HepG2 (cell line): ENCODE measurements at regions not wholly inside any gene's neighbourhood (a gene's known extent, or its start where the extent isn't known, plus 50 kb on each side); places are given as distances from the start of the nearest gene placed in this dataset.
A peak's percentile ranks its signal among the peaks of the same experiment; 100 is the strongest.

Source experiments
- AFF4 ChIP-seq: sonication (generic); formaldehyde crosslinking; IDR thresholded peaks from 2 replicates; pipeline ENCODE4 v1.4.0; 2020; ENCODE audit warnings: missing genetic modification reagents
- DMAP1 ChIP-seq: IDR thresholded peaks from 2 replicates; pipeline ENCODE4 v1.6.1; 2016
- KLF11 ChIP-seq: IDR thresholded peaks from 2 replicates; pipeline ENCODE4 v1.6.1; 2016; ENCODE audit warnings: missing compliant biosample characterization
- MBD4 ChIP-seq: IDR thresholded peaks from 2 replicates; pipeline ENCODE4 v1.6.1; 2012; ENCODE audit warnings: low read length, inconsistent platforms, borderline replicate concordance
- MIXL1 ChIP-seq: IDR thresholded peaks from 2 replicates; pipeline ENCODE4 v1.6.1; 2016
- WIZ ChIP-seq: sonication (generic); formaldehyde crosslinking; IDR thresholded peaks from 2 replicates; pipeline ENCODE4 v1.5.1; 2020; ENCODE audit warnings: mild to moderate bottlenecking, missing genetic modification reagents
- ZC3H13 ChIP-seq: sonication (generic); formaldehyde crosslinking; IDR thresholded peaks from 2 replicates; pipeline ENCODE4 v1.8.1; 2023; ENCODE audit warnings: mild to moderate bottlenecking, missing genetic modification reagents, moderate library complexity
- ZKSCAN1 ChIP-seq: fragments of 150-350 bp; IDR thresholded peaks from 2 replicates; pipeline ENCODE4 v1.6.1; 2014; ENCODE audit warnings: low read length
- ZNF720 ChIP-seq: sonication (generic); formaldehyde crosslinking; IDR thresholded peaks from 2 replicates; pipeline ENCODE4 v1.4.0; 2020; ENCODE audit warnings: missing genetic modification reagents
- ZNF790 ChIP-seq: sonication (generic); formaldehyde crosslinking; IDR thresholded peaks from 2 replicates; pipeline ENCODE4 v1.8.0; 2022; ENCODE audit warnings: missing genetic modification reagents, mild to moderate bottlenecking, borderline replicate concordance
- ZNF800 ChIP-seq: sonication (generic); formaldehyde crosslinking; IDR thresholded peaks from 2 replicates; pipeline ENCODE4 v1.4.0; 2020; ENCODE audit warnings: missing genetic modification reagents
- ZNF839 ChIP-seq: sonication (generic); formaldehyde crosslinking; IDR thresholded peaks from 2 replicates; pipeline ENCODE4 v1.4.0; 2020; ENCODE audit warnings: missing genetic modification reagents, mild to moderate bottlenecking, borderline replicate concordance
- TF ChIP-seq, protein P1 (sequence below): IDR thresholded peaks from 2 replicates; pipeline ENCODE4 v1.6.1; 2016; ENCODE audit warnings: missing compliant biosample characterization, missing genetic modification reagents, borderline replicate concordance
- TF ChIP-seq, protein P2 (sequence below): sonication (generic); formaldehyde crosslinking; IDR thresholded peaks from 2 replicates; pipeline ENCODE4 v1.5.1; 2020; ENCODE audit warnings: mild to moderate bottlenecking, missing genetic modification reagents, borderline replicate concordance
- TF ChIP-seq, protein P3 (sequence below): sonication (generic); formaldehyde crosslinking; IDR thresholded peaks from 2 replicates; pipeline ENCODE4 v1.4.0; 2020; ENCODE audit warnings: missing genetic modification reagents
- TF ChIP-seq, protein P4 (sequence below): sonication (generic); formaldehyde crosslinking; IDR thresholded peaks from 2 replicates; pipeline ENCODE4 v1.4.0; 2020; ENCODE audit warnings: low read depth, mild to moderate bottlenecking, missing genetic modification reagents
- TF ChIP-seq, protein P5 (sequence below): sonication (generic); formaldehyde crosslinking; IDR thresholded peaks from 2 replicates; pipeline ENCODE4 v1.8.0; 2022; ENCODE audit warnings: mild to moderate bottlenecking, missing genetic modification reagents, moderate library complexity

GRCh38 chr6:28586962-28587745, 61.5 kb downstream of the GPX5 start (continued):
- TF ChIP-seq AFF4 (CRISPR knock-in tag) (no peak; the same call in 1 of the 2 replicates), DMAP1 (CRISPR knock-in tag) (peak; percentile 93; the same call in 1 of the 2 replicates), ZC3H13 (CRISPR knock-in tag) (0 out of 2 replicates have a peak, but pooled peaks have one; percentile 71), ZKSCAN1 (no peak), ZNF720 (no peak), WIZ (CRISPR knock-in tag) (peak; percentile 81; the same call in 1 of the 2 replicates), KLF11 (CRISPR knock-in tag) (peak; percentile 61), MBD4 (no peak), MIXL1 (CRISPR knock-in tag) (no peak), ZNF839 (CRISPR knock-in tag) (peak; percentile 74; the same call in 1 of the 2 replicates), ZNF800 (CRISPR knock-in tag) (no peak), ZNF790 (peak; percentile 95; the same call in 1 of the 2 replicates)
- TF ChIP-seq, protein P1, sequence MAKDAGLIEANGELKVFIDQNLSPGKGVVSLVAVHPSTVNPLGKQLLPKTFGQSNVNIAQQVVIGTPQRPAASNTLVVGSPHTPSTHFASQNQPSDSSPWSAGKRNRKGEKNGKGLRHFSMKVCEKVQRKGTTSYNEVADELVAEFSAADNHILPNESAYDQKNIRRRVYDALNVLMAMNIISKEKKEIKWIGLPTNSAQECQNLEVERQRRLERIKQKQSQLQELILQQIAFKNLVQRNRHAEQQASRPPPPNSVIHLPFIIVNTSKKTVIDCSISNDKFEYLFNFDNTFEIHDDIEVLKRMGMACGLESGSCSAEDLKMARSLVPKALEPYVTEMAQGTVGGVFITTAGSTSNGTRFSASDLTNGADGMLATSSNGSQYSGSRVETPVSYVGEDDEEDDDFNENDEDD: peak; percentile 76; the same call in 1 of the 2 replicates
- TF ChIP-seq, protein P2, sequence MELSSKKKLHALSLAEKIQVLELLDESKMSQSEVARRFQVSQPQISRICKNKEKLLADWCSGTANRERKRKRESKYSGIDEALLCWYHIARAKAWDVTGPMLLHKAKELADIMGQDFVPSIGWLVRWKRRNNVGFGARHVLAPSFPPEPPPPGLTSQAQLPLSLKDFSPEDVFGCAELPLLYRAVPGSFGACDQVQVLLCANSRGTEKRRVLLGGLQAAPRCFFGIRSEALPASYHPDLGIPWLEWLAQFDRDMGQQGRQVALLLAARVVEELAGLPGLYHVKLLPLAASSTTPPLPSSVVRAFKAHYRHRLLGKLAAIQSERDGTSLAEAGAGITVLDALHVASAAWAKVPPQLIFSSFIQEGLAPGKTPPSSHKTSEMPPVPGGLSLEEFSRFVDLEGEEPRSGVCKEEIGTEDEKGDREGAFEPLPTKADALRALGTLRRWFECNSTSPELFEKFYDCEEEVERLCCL (CRISPR knock-in tag): peak; percentile 87; the same call in 1 of the 2 replicates
- TF ChIP-seq, protein P3, sequence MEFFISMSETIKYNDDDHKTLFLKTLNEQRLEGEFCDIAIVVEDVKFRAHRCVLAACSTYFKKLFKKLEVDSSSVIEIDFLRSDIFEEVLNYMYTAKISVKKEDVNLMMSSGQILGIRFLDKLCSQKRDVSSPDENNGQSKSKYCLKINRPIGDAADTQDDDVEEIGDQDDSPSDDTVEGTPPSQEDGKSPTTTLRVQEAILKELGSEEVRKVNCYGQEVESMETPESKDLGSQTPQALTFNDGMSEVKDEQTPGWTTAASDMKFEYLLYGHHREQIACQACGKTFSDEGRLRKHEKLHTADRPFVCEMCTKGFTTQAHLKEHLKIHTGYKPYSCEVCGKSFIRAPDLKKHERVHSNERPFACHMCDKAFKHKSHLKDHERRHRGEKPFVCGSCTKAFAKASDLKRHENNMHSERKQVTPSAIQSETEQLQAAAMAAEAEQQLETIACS (CRISPR knock-in tag): no peak
- TF ChIP-seq, protein P4, sequence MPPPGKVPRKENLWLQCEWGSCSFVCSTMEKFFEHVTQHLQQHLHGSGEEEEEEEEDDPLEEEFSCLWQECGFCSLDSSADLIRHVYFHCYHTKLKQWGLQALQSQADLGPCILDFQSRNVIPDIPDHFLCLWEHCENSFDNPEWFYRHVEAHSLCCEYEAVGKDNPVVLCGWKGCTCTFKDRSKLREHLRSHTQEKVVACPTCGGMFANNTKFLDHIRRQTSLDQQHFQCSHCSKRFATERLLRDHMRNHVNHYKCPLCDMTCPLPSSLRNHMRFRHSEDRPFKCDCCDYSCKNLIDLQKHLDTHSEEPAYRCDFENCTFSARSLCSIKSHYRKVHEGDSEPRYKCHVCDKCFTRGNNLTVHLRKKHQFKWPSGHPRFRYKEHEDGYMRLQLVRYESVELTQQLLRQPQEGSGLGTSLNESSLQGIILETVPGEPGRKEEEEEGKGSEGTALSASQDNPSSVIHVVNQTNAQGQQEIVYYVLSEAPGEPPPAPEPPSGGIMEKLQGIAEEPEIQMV (CRISPR knock-in tag): peak; percentile 58; the same call in 1 of the 2 replicates
- TF ChIP-seq, protein P5, sequence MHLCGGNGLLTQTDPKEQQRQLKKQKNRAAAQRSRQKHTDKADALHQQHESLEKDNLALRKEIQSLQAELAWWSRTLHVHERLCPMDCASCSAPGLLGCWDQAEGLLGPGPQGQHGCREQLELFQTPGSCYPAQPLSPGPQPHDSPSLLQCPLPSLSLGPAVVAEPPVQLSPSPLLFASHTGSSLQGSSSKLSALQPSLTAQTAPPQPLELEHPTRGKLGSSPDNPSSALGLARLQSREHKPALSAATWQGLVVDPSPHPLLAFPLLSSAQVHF (CRISPR knock-in tag): no peak
